ENCODE measurements at regions not wholly inside any gene's neighbourhood (a gene's known extent, or its start where the extent isn't known, plus 50 kb on each side); places are given as distances from the start of the nearest gene placed in this dataset.

- DNase-seq = no peak
- H3K9me3 ChIP-seq = peaks cover 0 to 7% (median 0%) of the 10 kb centered on the region in 12 donors
Observed at GRCh38 chr13:68808456-68808855, 1299.2 kb upstream of the ATXN8OS start.

GRCh38 chr13:68806125-68806524, 1301.5 kb upstream of the ATXN8OS start:
- H3K27me3 ChIP-seq = no peaks in the 10 kb centered on the region
- no peak overlapping the region for H3K27ac ChIP-seq
- ATAC-seq (no peak), DNase-seq (no peak)
- H3K36me3 ChIP-seq = no peaks in the 10 kb centered on the region
- no peak overlapping the region for H3K4me3 ChIP-seq
- no peak for TF ChIP-seq POLR2A (IDR thresholded peaks at IDR 0.05)
- no peak for TF ChIP-seq CTCF (IDR thresholded peaks at IDR 0.05)
- intact Hi-C loops (cut with DNase I) = no loop called here
- no peaks in the 10 kb centered on the region for H3K4me1 ChIP-seq
- H3K9me3 ChIP-seq = peaks cover 0 to 7% (median 0%) of the 10 kb centered on the region in 12 donors
- 62 to 75% (median 68%) methylated on average over 2 of the region's 2 CpGs for WGBS, 4 donors

More at GRCh38 chr13:68808456-68808855, 1299.2 kb upstream of the ATXN8OS start:
- TF ChIP-seq POLR2A (IDR thresholded peaks at IDR 0.05) (no peak), CTCF (IDR thresholded peaks at IDR 0.05) (no peak)
- Histone ChIP-seq H3K27me3 (no peaks in the 10 kb centered on the region), H3K4me3 (no peak overlapping the region), H3K27ac (no peak overlapping the region), H3K36me3 (no peaks in the 10 kb centered on the region), H3K4me1 (no peaks in the 10 kb centered on the region)
- 82 to 86% (median 83%) methylated on average over 3 of the region's 3 CpGs for WGBS, 4 donors
- intact Hi-C loops (cut with DNase I) = no loop called here
- ATAC-seq = no peak

GRCh38 chr13:68784275-68784674, 1323.4 kb upstream of the ATXN8OS start:
- H3K27ac ChIP-seq = no peak overlapping the region

GRCh38 chr13:68759617-68760016, 1348.0 kb upstream of the ATXN8OS start:
- intact Hi-C loops (cut with DNase I) = no loop called here
- WGBS, 4 donors = 73 to 82% (median 79%) methylated on average over 2 of the region's 2 CpGs

More at GRCh38 chr13:68784275-68784674, 1323.4 kb upstream of the ATXN8OS start:
- Histone ChIP-seq H3K4me1 (no peaks in the 10 kb centered on the region), H3K36me3 (no peaks in the 10 kb centered on the region), H3K9me3 (peaks cover 0 to 17% (median 0%) of the 10 kb centered on the region in 12 donors), H3K4me3 (no peak overlapping the region), H3K27me3 (no peaks in the 10 kb centered on the region)
- DNase-seq (no peak), ATAC-seq (no peak)
- TF ChIP-seq CTCF (IDR thresholded peaks at IDR 0.05) = no peak
- intact Hi-C loops (cut with DNase I) = no loop called here

More at GRCh38 chr13:68759617-68760016, 1348.0 kb upstream of the ATXN8OS start:
- Histone ChIP-seq H3K27ac (no peak overlapping the region), H3K36me3 (no peaks in the 10 kb centered on the region), H3K4me3 (no peak overlapping the region), H3K9me3 (peaks cover 0 to 8% (median 0%) of the 10 kb centered on the region in 12 donors), H3K27me3 (no peaks in the 10 kb centered on the region), H3K4me1 (no peaks in the 10 kb centered on the region)
- ATAC-seq = no peak
- no peak for DNase-seq
- no peak for TF ChIP-seq CTCF (IDR thresholded peaks at IDR 0.05)
- TF ChIP-seq POLR2A (IDR thresholded peaks at IDR 0.05) = no peak

All from heart left ventricle (tissue), 16 donors.